Epithelial cell of proximal tubule (primary cell): ENCODE measurements at regions not wholly inside any gene's neighbourhood (a gene's known extent, or its start where the extent isn't known, plus 50 kb on each side); places are given as distances from the start of the nearest gene placed in this dataset.

ENCODE experiments used
- DNase-seq: peaks from one replicate; pipeline ENCODE4 v3.0.0-alpha.2; 2011; ENCODE audit warnings: low read depth
- H3K4me3 ChIP-seq: 2 replicates; pipeline ENCODE4 v1.5.1; 2011; ENCODE audit warnings: low read depth, mild to moderate bottlenecking, low read length
- CTCF ChIP-seq: conservative IDR thresholded peaks from 2 replicates; pipeline ENCODE4 v1.5.1; 2012; ENCODE audit warnings: low read depth, mild to moderate bottlenecking, low read length

GRCh38 chr5:51544031-51544785 is 161.0 kb downstream of the ISL1 start:
- no peak overlapping the region for H3K4me3 ChIP-seq
- no peak for DNase-seq

DNA sequence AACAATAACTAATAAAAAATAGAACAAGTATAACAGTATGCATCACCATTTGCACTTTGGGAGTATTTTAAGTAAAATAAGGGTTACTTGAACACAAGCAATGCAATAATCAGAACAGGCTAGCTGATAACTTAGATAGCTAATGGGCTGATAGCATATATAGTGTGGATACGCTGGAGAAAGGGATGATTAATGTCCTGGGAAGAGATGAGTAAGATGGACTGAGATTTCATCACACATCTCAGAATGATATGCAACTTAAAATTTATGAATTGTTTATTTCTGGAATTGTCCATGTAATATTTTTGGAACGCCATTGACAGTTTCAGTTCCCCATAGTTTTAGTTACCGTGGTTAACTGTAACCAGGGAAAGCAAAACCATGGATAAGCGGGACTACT is 173.6 kb downstream of the ISL1 start:
- no peak overlapping the region for H3K4me3 ChIP-seq
- no peak for DNase-seq
- no peak for TF ChIP-seq CTCF

More at GRCh38 chr5:51544031-51544785, 161.0 kb downstream of the ISL1 start:
- no peak for TF ChIP-seq CTCF

DNA sequence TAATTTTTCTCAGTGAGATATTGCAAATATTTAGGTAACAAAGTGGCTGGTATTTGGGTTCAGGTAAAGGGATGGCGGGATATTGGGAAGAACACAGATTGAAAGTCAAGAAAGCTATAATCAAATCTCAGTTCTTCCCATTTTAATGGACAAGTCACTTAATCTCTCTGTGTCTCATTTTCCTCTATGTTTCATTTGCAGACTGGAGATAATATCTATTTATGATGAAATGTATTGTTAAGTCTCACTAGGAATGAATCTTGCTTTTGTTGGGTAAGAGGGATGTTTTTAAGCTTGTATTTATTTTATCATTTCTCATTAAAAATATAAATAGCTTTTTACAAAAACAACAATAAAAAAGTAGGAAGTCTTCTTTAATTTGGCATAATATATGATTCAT is 175.4 kb downstream of the ISL1 start:
- H3K4me3 ChIP-seq, result no peak overlapping the region
- no peak for TF ChIP-seq CTCF
- DNase-seq, result no peak

- no peak overlapping the region for H3K4me3 ChIP-seq
- DNase-seq, result no peak
- TF ChIP-seq CTCF, result no peak
Measured at GRCh38 chr5:51559339-51559738, 176.1 kb downstream of the ISL1 start.

- TF ChIP-seq CTCF, result no peak
- no peak for DNase-seq
- no peak overlapping the region for H3K4me3 ChIP-seq
Measured at GRCh38 chr5:51559921-51560658, 176.8 kb downstream of the ISL1 start.

GRCh38 chr5:51566953-51567352 is 183.7 kb downstream of the ISL1 start:
- no peak for TF ChIP-seq CTCF
- H3K4me3 ChIP-seq, result no peak overlapping the region
- DNase-seq, result no peak

DNA sequence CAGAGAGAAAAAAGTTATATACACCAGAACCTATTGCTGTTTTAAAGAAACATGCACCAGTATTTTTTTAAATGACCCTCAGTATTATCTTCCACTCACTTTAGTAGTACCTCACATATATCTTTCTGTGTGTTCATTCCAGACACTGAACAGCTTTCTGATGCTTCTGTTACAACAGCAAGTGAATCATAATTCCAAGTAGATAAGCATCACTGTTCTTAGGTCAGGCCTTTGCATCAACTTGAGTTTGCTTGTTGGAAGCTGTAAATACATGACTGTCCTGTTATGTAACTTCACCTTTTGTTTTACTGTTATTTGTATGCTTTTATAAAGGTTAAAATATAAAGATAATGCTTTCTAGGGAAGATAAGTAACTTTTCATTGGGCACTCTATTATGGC is 184.4 kb downstream of the ISL1 start:
- no peak for DNase-seq
- no peak for TF ChIP-seq CTCF
- no peak overlapping the region for H3K4me3 ChIP-seq
